Endodermal cell (in vitro differentiated cells): ENCODE measurements at regions not wholly inside any gene's neighbourhood (a gene's known extent, or its start where the extent isn't known, plus 50 kb on each side); places are given as distances from the start of the nearest gene placed in this dataset.

Source experiments
- DNase-seq: peaks from one replicate; pipeline ENCODE4 v3.0.0-alpha.2; 2017
- H3K27ac ChIP-seq: 2 replicates; pipeline ENCODE4 v1.5.1; 2013; ENCODE audit warnings: mild to moderate bottlenecking, low read depth, low read length, moderate library complexity
- H3K27me3 ChIP-seq: 2 replicates; pipeline ENCODE4 v1.6.1; 2013; ENCODE audit warnings: mild to moderate bottlenecking, low read length, moderate library complexity; ENCODE audit not compliant: insufficient read depth, control insufficient read depth, poor library complexity, severe bottlenecking
- H3K36me3 ChIP-seq: 2 replicates; pipeline ENCODE4 v1.7.0; 2013; ENCODE audit warnings: mild to moderate bottlenecking, low read length, moderate library complexity; ENCODE audit not compliant: control insufficient read depth, insufficient read depth
- H3K4me1 ChIP-seq: one replicate; pipeline ENCODE4 v1.7.0; 2013; ENCODE audit warnings: low read length; ENCODE audit not compliant: control insufficient read depth, insufficient read depth
- H3K4me3 ChIP-seq: 2 replicates; pipeline ENCODE4 v1.5.1; 2013; ENCODE audit warnings: mild to moderate bottlenecking, low read length, moderate library complexity
- H3K9ac ChIP-seq: 2 replicates; pipeline ENCODE4 v1.6.1; 2013; ENCODE audit warnings: mild to moderate bottlenecking, low read length, moderate library complexity; ENCODE audit not compliant: poor library complexity, severe bottlenecking; ENCODE audit errors: extremely low read depth
- H3K9me3 ChIP-seq: 2 replicates; pipeline ENCODE4 v1.6.1; 2013; ENCODE audit warnings: mild to moderate bottlenecking, low read length, moderate library complexity; ENCODE audit not compliant: control insufficient read depth
- H3K27ac Mint-ChIP-seq: 2 replicates; pipeline ENCODE4 v1.8.0; 2020; ENCODE audit warnings: mixed read lengths
- H3K27me3 Mint-ChIP-seq: 2 replicates; pipeline ENCODE4 v1.8.0; 2021; ENCODE audit warnings: mild to moderate bottlenecking, mixed read lengths; ENCODE audit not compliant: insufficient read depth
- H3K36me3 Mint-ChIP-seq: 2 replicates; pipeline ENCODE4 v1.8.0; 2020; ENCODE audit warnings: low read depth, mixed read lengths
- H3K4me1 Mint-ChIP-seq: 2 replicates; pipeline ENCODE4 v1.8.0; 2020; ENCODE audit warnings: mixed read lengths
- H3K4me3 Mint-ChIP-seq: 2 replicates; pipeline ENCODE4 v1.8.0; 2020; ENCODE audit warnings: mild to moderate bottlenecking, moderate library complexity, mixed read lengths
- H3K9me3 Mint-ChIP-seq: 2 replicates; pipeline ENCODE4 v1.8.0; 2020; ENCODE audit warnings: mild to moderate bottlenecking, mixed read lengths
- WGBS, 2 experiments: methylation state at CpG; one replicate each; pipeline versions ENCODE4 v1.1.5 to v1.1.7; 2013; ENCODE audit warnings: missing lambda C conversion rate in 2 of 2, mixed read lengths in 1 of 2; ENCODE audit not compliant: insufficient coverage in 1 of 2, insufficient read length in 1 of 2; 5-methylcytosine and 5-hydroxymethylcytosine counted together
- TF ChIP-seq, protein P1 (sequence below): fragments of 200-600 bp; sonication (generic); conservative IDR thresholded peaks from 2 replicates; pipeline ENCODE4 v1.5.0; 2021; ENCODE audit warnings: antibody characterized with exemption, mild to moderate bottlenecking

DNA sequence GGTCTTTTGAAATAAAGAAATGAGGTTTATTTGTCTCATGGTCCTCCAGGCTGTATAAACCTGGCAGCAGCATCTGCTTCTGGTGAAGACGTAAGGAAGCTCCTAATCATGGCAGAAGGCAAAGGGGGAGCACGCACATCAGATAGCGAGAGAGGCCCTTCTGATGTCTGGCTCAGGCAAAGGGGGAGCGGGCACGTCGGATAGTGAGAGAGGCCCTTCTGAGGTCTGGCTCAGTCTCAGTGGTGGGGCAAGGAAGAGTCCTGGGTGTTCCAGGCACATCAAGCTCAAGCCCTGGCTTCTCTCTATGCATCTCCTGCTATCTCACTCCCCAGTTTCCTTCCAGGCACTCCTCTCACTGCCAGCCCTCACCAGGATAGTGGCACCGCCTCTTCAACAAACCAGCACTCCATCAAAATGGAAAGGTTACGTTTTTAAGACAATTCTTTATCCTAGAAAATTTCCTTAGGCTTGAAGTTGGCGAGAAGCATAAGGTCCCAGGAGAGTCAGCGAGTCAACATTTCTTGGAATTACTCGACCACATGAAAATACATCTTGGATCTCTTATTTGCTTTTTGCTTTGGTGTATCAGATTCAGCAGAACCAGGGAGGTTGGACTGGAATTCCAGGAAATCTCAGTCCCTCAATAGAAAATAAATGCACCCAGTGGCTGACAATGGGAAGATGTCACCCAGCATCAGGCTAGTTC, 189.6 kb upstream of the TMEM132C start:
- WGBS, 2 experiments = 89 to 98% methylated on average over 5 to 11 of the region's 11 CpGs

DNA sequence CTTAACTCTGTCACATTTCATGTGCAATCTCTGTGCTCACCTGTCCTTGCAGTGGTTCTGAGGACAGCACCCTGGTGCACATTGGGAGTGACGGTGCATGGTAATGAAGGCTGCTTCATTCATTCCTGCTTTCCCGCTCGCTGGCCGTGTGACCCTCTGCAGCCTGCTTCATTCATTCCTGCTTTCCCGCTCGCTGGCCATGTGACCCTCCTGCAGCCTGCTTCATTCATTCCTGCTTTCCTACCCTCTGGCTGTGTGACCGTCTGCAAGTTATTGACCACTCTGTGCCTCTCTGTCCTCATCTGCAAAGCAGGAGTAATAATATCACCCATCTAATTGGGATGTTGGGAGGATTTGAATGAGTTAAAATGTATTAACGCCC, 189.1 kb upstream of the TMEM132C start:
- Mint-ChIP-seq H3K9me3 (peaks cover 8% of the 10 kb centered on the region), H3K27me3 (peaks cover 9% of the 10 kb centered on the region), H3K27ac (no peak overlapping the region), H3K4me3 (no peak overlapping the region), H3K36me3 (no peaks in the 10 kb centered on the region), H3K4me1 (no peaks in the 10 kb centered on the region)
- no peaks in the 10 kb centered on the region for H3K36me3 ChIP-seq
- no peaks in the 10 kb centered on the region for H3K27me3 ChIP-seq
- DNase-seq = no peak
- TF ChIP-seq, protein P1, sequence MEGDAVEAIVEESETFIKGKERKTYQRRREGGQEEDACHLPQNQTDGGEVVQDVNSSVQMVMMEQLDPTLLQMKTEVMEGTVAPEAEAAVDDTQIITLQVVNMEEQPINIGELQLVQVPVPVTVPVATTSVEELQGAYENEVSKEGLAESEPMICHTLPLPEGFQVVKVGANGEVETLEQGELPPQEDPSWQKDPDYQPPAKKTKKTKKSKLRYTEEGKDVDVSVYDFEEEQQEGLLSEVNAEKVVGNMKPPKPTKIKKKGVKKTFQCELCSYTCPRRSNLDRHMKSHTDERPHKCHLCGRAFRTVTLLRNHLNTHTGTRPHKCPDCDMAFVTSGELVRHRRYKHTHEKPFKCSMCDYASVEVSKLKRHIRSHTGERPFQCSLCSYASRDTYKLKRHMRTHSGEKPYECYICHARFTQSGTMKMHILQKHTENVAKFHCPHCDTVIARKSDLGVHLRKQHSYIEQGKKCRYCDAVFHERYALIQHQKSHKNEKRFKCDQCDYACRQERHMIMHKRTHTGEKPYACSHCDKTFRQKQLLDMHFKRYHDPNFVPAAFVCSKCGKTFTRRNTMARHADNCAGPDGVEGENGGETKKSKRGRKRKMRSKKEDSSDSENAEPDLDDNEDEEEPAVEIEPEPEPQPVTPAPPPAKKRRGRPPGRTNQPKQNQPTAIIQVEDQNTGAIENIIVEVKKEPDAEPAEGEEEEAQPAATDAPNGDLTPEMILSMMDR = no peak
- no peak overlapping the region for H3K27ac ChIP-seq
- H3K9ac ChIP-seq = no peak overlapping the region
- no peak overlapping the region for H3K4me3 ChIP-seq
- 93 to 96% methylated on average over 5 to 8 of the region's 8 CpGs for WGBS, 2 experiments
- peaks cover 6% of the 10 kb centered on the region for H3K9me3 ChIP-seq
- no peaks in the 10 kb centered on the region for H3K4me1 ChIP-seq

More for the DNA sequence above, 189.6 kb upstream of the TMEM132C start:
- TF ChIP-seq, protein P1 = no peak
- Histone ChIP-seq H3K9me3 (peaks cover 6% of the 10 kb centered on the region), H3K9ac (no peak overlapping the region), H3K36me3 (no peaks in the 10 kb centered on the region), H3K4me3 (no peak overlapping the region), H3K27me3 (no peaks in the 10 kb centered on the region), H3K27ac (no peak overlapping the region), H3K4me1 (no peaks in the 10 kb centered on the region)
- no peak for DNase-seq
- Mint-ChIP-seq H3K4me1 (no peaks in the 10 kb centered on the region), H3K27ac (no peak overlapping the region), H3K9me3 (peaks cover 8% of the 10 kb centered on the region), H3K4me3 (no peak overlapping the region), H3K36me3 (no peaks in the 10 kb centered on the region), H3K27me3 (peaks cover 9% of the 10 kb centered on the region)

DNA sequence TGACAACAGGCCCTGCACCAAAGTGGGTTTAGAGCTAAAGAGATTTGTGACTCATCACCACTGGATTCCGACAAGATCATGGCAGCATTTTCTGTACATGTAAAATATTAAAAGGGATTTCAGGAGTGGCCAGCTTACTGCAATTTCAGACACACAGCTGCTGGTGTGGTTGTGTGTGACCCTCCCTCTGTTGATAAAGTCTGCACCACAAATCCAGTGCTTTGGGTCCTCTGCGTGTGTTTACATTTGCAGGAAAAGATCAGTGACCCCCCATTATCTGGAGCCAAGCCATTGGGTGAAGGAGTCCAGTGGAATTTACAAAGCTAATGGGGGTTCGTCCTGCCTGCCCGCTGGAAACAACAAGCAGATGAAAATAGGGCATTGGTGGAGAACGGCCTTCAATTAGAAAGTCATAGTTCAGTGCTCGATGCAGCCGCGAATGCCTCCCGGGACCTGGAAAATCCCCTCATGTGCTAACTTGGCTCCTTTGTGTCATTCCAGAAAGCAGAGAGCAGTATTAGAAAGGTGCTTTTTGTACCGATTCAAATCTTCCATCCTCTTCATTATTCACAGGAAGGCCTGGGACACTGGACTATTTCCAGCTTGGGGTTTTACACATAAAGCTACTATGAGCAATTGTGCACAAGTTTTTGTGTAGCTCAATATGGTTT, 188.5 kb upstream of the TMEM132C start:
- Mint-ChIP-seq H3K27ac (no peak overlapping the region), H3K9me3 (peaks cover 8% of the 10 kb centered on the region), H3K36me3 (no peaks in the 10 kb centered on the region)

More for the DNA sequence above, 188.5 kb upstream of the TMEM132C start:
- no peak overlapping the region for H3K9ac ChIP-seq
- H3K36me3 ChIP-seq = no peaks in the 10 kb centered on the region
- no peak overlapping the region for H3K4me3 Mint-ChIP-seq
- 64 to 74% methylated on average over 9 to 10 of the region's 10 CpGs for WGBS, 2 experiments
- peaks cover 9% of the 10 kb centered on the region for H3K27me3 Mint-ChIP-seq
- no peak overlapping the region for H3K27ac ChIP-seq
- TF ChIP-seq, protein P1 = no peak
- no peaks in the 10 kb centered on the region for H3K4me1 ChIP-seq
- no peaks in the 10 kb centered on the region for H3K4me1 Mint-ChIP-seq
- H3K27me3 ChIP-seq = no peaks in the 10 kb centered on the region
- no peak for DNase-seq
- H3K4me3 ChIP-seq = no peak overlapping the region
- peaks cover 6% of the 10 kb centered on the region for H3K9me3 ChIP-seq
